GM12878 (cell line): ENCODE measurements at regions not wholly inside any gene's neighbourhood (a gene's known extent, or its start where the extent isn't known, plus 50 kb on each side); places are given as distances from the start of the nearest gene placed in this dataset.

Source experiments
- ATF7 ChIP-seq: fragments of 450-650 bp; IDR thresholded peaks from 2 replicates; pipeline ENCODE4 v1.6.1; 2016; ENCODE audit warnings: low read depth, mild to moderate bottlenecking
- BRCA1 ChIP-seq: IDR thresholded peaks from 2 replicates; pipeline ENCODE4 v1.6.1; 2011; ENCODE audit warnings: low read depth, low read length, improper control_type of control experiment
- CBX3 ChIP-seq: fragments of 200-600 bp; sonication (generic); IDR thresholded peaks from 2 replicates; pipeline ENCODE4 v1.6.1; 2016; ENCODE audit warnings: low read depth, borderline replicate concordance
- CBX5 ChIP-seq: sonication (generic); IDR thresholded peaks from 2 replicates; pipeline ENCODE4 v1.6.1; 2016; ENCODE audit warnings: low read depth, moderate library complexity, mild to moderate bottlenecking, inconsistent platforms
- CHD1 ChIP-seq: IDR thresholded peaks from 2 replicates; pipeline ENCODE4 v1.6.1; 2012; ENCODE audit warnings: low read depth, low read length, improper control_type of control experiment
- CHD4 ChIP-seq: fragments of 200-600 bp; sonication (generic); IDR thresholded peaks from 2 replicates; pipeline ENCODE4 v1.6.1; 2016; ENCODE audit warnings: mild to moderate bottlenecking
- EGR1 ChIP-seq, 2 experiments: IDR thresholded peaks; 1 replicate in 1 of 2; 2 replicates in 1 of 2; pipeline ENCODE4 v1.6.1; 2011 to 2012; ENCODE audit warnings: low read depth in 2 of 2, low read length in 2 of 2, borderline replicate concordance in 1 of 2, mild to moderate bottlenecking in 1 of 2, moderate library complexity in 1 of 2
- EZH2 ChIP-seq: IDR thresholded peaks from 2 replicates; pipeline ENCODE4 v1.6.1; 2012; ENCODE audit warnings: low read depth, mild to moderate bottlenecking, control low read depth, inconsistent platforms, low read length, borderline replicate concordance; ENCODE audit not compliant: control insufficient read depth
- HCFC1 ChIP-seq: fragments of 150-350 bp; IDR thresholded peaks from 2 replicates; pipeline ENCODE4 v1.6.1; 2014; ENCODE audit warnings: low read length
- MYC ChIP-seq: IDR thresholded peaks from 2 replicates; pipeline ENCODE4 v1.6.1; 2011; ENCODE audit warnings: mild to moderate bottlenecking, low read length, moderate library complexity, inconsistent platforms; ENCODE audit not compliant: insufficient read depth, insufficient replicate concordance, insufficient read length, severe bottlenecking
- NFIC ChIP-seq: IDR thresholded peaks from 2 replicates; pipeline ENCODE4 v1.6.1; 2012; ENCODE audit warnings: low read depth, mild to moderate bottlenecking, inconsistent platforms, low read length, moderate library complexity
- NFXL1 ChIP-seq: fragments of 450-650 bp; IDR thresholded peaks from 2 replicates; pipeline ENCODE4 v1.6.1; 2017; ENCODE audit warnings: antibody characterized with exemption, mild to moderate bottlenecking, borderline replicate concordance
- NR2C2 ChIP-seq: IDR thresholded peaks from 2 replicates; pipeline ENCODE4 v1.6.1; 2011; ENCODE audit warnings: borderline replicate concordance, low read depth; ENCODE audit not compliant: control insufficient read depth, insufficient read length
- PAX5 ChIP-seq: IDR thresholded peaks from 2 replicates; pipeline ENCODE4 v1.6.1; 2011; ENCODE audit warnings: low read depth, low read length, borderline replicate concordance
- SMAD1 ChIP-seq: fragments of 450-650 bp; IDR thresholded peaks from 2 replicates; pipeline ENCODE4 v1.6.1; 2018; ENCODE audit warnings: mild to moderate bottlenecking, low read depth; ENCODE audit not compliant: partially characterized antibody
- SREBF1 ChIP-seq: IDR thresholded peaks from 2 replicates; pipeline ENCODE4 v1.6.1; 2012; ENCODE audit warnings: mild to moderate bottlenecking, low read length
- STAT1 ChIP-seq: fragments of 450-650 bp; conservative IDR thresholded peaks from 2 replicates; pipeline ENCODE4 v1.6.1; 2014; ENCODE audit warnings: antibody characterized with exemption, mild to moderate bottlenecking
- SUPT20H ChIP-seq: IDR thresholded peaks from 2 replicates; pipeline ENCODE4 v1.6.1; 2011; ENCODE audit warnings: low read depth, mild to moderate bottlenecking, low read length, moderate library complexity, borderline replicate concordance; ENCODE audit not compliant: control insufficient read depth
- SUZ12 ChIP-seq: fragments of 200-600 bp; sonication (generic); IDR thresholded peaks from one replicate; pipeline ENCODE4 v1.6.1; 2018; ENCODE audit warnings: antibody characterized with exemption, mild to moderate bottlenecking; ENCODE audit not compliant: unreplicated experiment
- TBL1XR1 ChIP-seq: IDR thresholded peaks from 2 replicates; pipeline ENCODE4 v1.6.1; 2012; ENCODE audit warnings: low read depth, low read length, improper control_type of control experiment
- TCF3 ChIP-seq: IDR thresholded peaks from 2 replicates; pipeline ENCODE4 v1.6.1; 2012; ENCODE audit warnings: low read depth, mild to moderate bottlenecking, low read length, borderline replicate concordance; ENCODE audit not compliant: insufficient read depth
- TF ChIP-seq, protein P1 (sequence below): fragments of 450-650 bp; IDR thresholded peaks from 2 replicates; pipeline ENCODE4 v1.6.1; 2014; ENCODE audit warnings: mild to moderate bottlenecking
- TF ChIP-seq, protein P2 (sequence below): fragments of 450-650 bp; formaldehyde crosslinking; IDR thresholded peaks from 2 replicates; pipeline ENCODE4 v1.5.0; 2022; ENCODE audit warnings: mild to moderate bottlenecking, missing genetic modification characterization
- TF ChIP-seq, protein P3 (sequence below): fragments of 150-350 bp; IDR thresholded peaks from 2 replicates; pipeline ENCODE4 v1.6.1; 2014; ENCODE audit warnings: mild to moderate bottlenecking, low read depth, low read length
- TF ChIP-seq, protein P4 (sequence below): IDR thresholded peaks from 2 replicates; pipeline ENCODE4 v1.6.1; 2012; ENCODE audit warnings: low read length, inconsistent platforms

DNA sequence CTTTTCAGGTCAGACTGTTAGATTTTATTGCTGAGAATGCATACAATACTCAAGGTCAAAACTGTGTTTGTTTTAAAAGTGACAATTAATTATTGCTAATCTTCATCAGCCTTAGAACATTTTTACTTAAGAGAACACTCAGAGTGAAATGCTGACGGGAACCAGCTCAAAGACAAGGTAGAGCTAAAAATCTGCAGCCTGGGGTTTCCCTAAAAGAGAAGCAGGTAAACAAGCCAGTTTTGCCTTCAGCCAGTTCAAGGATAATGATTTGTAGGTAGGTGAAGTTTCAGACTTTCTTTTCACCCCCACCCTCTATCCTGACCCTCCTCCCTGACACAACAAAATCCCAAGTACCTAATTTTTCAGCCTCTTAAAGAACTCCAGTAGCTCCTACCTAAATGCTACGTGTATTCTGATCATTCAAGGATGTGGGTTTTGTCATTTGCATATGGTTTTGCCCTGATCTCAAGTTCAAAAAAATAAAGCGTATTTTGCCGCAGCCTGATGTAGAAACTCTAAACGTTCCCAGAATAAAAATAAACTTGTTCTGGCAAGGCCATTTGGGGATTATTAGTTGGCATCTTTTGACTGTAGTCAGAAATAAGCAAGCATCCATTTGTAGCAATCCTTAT, 407.2 kb downstream of the EFNA5 start (continued):
- TF ChIP-seq, protein P1, sequence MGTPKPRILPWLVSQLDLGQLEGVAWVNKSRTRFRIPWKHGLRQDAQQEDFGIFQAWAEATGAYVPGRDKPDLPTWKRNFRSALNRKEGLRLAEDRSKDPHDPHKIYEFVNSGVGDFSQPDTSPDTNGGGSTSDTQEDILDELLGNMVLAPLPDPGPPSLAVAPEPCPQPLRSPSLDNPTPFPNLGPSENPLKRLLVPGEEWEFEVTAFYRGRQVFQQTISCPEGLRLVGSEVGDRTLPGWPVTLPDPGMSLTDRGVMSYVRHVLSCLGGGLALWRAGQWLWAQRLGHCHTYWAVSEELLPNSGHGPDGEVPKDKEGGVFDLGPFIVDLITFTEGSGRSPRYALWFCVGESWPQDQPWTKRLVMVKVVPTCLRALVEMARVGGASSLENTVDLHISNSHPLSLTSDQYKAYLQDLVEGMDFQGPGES, result no peak
- no peak for TF ChIP-seq CBX5
- TF ChIP-seq, protein P2, sequence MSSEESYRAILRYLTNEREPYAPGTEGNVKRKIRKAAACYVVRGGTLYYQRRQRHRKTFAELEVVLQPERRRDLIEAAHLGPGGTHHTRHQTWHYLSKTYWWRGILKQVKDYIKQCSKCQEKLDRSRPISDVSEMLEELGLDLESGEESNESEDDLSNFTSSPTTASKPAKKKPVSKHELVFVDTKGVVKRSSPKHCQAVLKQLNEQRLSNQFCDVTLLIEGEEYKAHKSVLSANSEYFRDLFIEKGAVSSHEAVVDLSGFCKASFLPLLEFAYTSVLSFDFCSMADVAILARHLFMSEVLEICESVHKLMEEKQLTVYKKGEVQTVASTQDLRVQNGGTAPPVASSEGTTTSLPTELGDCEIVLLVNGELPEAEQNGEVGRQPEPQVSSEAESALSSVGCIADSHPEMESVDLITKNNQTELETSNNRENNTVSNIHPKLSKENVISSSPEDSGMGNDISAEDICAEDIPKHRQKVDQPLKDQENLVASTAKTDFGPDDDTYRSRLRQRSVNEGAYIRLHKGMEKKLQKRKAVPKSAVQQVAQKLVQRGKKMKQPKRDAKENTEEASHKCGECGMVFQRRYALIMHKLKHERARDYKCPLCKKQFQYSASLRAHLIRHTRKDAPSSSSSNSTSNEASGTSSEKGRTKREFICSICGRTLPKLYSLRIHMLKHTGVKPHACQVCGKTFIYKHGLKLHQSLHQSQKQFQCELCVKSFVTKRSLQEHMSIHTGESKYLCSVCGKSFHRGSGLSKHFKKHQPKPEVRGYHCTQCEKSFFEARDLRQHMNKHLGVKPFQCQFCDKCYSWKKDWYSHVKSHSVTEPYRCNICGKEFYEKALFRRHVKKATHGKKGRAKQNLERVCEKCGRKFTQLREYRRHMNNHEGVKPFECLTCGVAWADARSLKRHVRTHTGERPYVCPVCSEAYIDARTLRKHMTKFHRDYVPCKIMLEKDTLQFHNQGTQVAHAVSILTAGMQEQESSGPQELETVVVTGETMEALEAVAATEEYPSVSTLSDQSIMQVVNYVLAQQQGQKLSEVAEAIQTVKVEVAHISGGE, result no peak
- no peak for TF ChIP-seq CHD4
- TF ChIP-seq SUPT20H, result no peak
- no peak for TF ChIP-seq NFXL1
- TF ChIP-seq SREBF1, result no peak
- no peak for TF ChIP-seq NFIC
- TF ChIP-seq SMAD1, result peak; percentile 24
- TF ChIP-seq SUZ12, result no peak
- no peak for TF ChIP-seq PAX5
- no peak for TF ChIP-seq TBL1XR1
- no peak for TF ChIP-seq EGR1 (IDR thresholded peaks at IDR 0.05; ENCODE audit: borderline replicate concordance in 1 of 2, low read depth in 2 of 2, low read length in 2 of 2)
- TF ChIP-seq ATF7, result peak; percentile 75; the same call in 1 of the 2 replicates
- TF ChIP-seq TCF3, result no peak
- TF ChIP-seq CBX3, result no peak
- no peak for TF ChIP-seq STAT1
- no peak for TF ChIP-seq NR2C2
- no peak for TF ChIP-seq HCFC1
- TF ChIP-seq MYC, result no peak
- TF ChIP-seq, protein P3, sequence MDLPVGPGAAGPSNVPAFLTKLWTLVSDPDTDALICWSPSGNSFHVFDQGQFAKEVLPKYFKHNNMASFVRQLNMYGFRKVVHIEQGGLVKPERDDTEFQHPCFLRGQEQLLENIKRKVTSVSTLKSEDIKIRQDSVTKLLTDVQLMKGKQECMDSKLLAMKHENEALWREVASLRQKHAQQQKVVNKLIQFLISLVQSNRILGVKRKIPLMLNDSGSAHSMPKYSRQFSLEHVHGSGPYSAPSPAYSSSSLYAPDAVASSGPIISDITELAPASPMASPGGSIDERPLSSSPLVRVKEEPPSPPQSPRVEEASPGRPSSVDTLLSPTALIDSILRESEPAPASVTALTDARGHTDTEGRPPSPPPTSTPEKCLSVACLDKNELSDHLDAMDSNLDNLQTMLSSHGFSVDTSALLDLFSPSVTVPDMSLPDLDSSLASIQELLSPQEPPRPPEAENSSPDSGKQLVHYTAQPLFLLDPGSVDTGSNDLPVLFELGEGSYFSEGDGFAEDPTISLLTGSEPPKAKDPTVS, result no peak
- no peak for TF ChIP-seq BRCA1
- TF ChIP-seq, protein P4, sequence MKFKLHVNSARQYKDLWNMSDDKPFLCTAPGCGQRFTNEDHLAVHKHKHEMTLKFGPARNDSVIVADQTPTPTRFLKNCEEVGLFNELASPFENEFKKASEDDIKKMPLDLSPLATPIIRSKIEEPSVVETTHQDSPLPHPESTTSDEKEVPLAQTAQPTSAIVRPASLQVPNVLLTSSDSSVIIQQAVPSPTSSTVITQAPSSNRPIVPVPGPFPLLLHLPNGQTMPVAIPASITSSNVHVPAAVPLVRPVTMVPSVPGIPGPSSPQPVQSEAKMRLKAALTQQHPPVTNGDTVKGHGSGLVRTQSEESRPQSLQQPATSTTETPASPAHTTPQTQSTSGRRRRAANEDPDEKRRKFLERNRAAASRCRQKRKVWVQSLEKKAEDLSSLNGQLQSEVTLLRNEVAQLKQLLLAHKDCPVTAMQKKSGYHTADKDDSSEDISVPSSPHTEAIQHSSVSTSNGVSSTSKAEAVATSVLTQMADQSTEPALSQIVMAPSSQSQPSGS, result no peak
- no peak for TF ChIP-seq EZH2
- no peak for TF ChIP-seq CHD1
